ENCODE measurements at regions not wholly inside any gene's neighbourhood (a gene's known extent, or its start where the extent isn't known, plus 50 kb on each side); places are given as distances from the start of the nearest gene placed in this dataset.

GRCh38 chr1:59025898-59026426 lies 242.1 kb upstream of the JUN start:
- DNase-seq, result no peak

- DNase-seq, result no peak
Measured at GRCh38 chr1:59026472-59026948, 242.7 kb upstream of the JUN start.

- no peak for DNase-seq
Measured at GRCh38 chr1:59027177-59027576, 243.3 kb upstream of the JUN start.

- DNase-seq, result no peak
Measured at GRCh38 chr1:59028048-59028447, 244.2 kb upstream of the JUN start.

- DNase-seq, result no peak
Measured at GRCh38 chr1:59029411-59030167, 245.7 kb upstream of the JUN start.

- DNase-seq, result no peak
Measured at GRCh38 chr1:59032228-59032627, 248.4 kb upstream of the JUN start.

GRCh38 chr1:59033761-59034160 lies 249.9 kb upstream of the JUN start:
- DNase-seq, result no peak

- no peak for DNase-seq
Measured at GRCh38 chr1:59034925-59035324, 251.1 kb upstream of the JUN start.

- no peak for DNase-seq
Measured at GRCh38 chr1:59039551-59039950, 255.7 kb upstream of the JUN start.

GRCh38 chr1:59040486-59040885 lies 256.4 kb upstream of the FGGY start:
- DNase-seq, result no peak

- DNase-seq, result no peak
Measured at GRCh38 chr1:59041646-59042277, 255.1 kb upstream of the FGGY start.

- no peak for DNase-seq
Measured at GRCh38 chr1:59043796-59044195, 253.1 kb upstream of the FGGY start.

- no peak for DNase-seq
Measured at GRCh38 chr1:59044535-59045121, 252.3 kb upstream of the FGGY start.

- no peak for DNase-seq
Measured at GRCh38 chr1:59045137-59045536, 251.8 kb upstream of the FGGY start.

GRCh38 chr1:59045636-59046035 lies 251.3 kb upstream of the FGGY start:
- DNase-seq, result no peak

- no peak for DNase-seq
Measured at GRCh38 chr1:59046134-59046533, 250.8 kb upstream of the FGGY start.

GRCh38 chr1:59046730-59047157 lies 250.2 kb upstream of the FGGY start:
- DNase-seq, result no peak

GRCh38 chr1:59051007-59051406 lies 245.9 kb upstream of the FGGY start:
- no peak for DNase-seq

GRCh38 chr1:59052166-59052590 lies 244.7 kb upstream of the FGGY start:
- DNase-seq, result no peak

- DNase-seq, result no peak
Measured at GRCh38 chr1:59054172-59054571, 242.7 kb upstream of the FGGY start.

- no peak for DNase-seq
Measured at GRCh38 chr1:59055908-59056719, 240.8 kb upstream of the FGGY start.

GRCh38 chr1:59057211-59057694 lies 239.6 kb upstream of the FGGY start:
- DNase-seq, result peak; percentile 95

Measured in muscle of arm (tissue), 1 donor.